OCI-LY1 (cell line): ENCODE measurements at regions not wholly inside any gene's neighbourhood (a gene's known extent, or its start where the extent isn't known, plus 50 kb on each side); places are given as distances from the start of the nearest gene placed in this dataset.

Experiments
- CTCF ChIP-seq: fragments of 200-600 bp; sonication (generic), shearing (Covaris generic); IDR thresholded peaks from 2 replicates; pipeline ENCODE4 v1.5.1; 2017; ENCODE audit warnings: mild to moderate bottlenecking, antibody characterized with exemption, low read length, moderate library complexity, mixed read lengths
- EZH2 ChIP-seq: fragments of 200-600 bp; sonication (generic), shearing (Covaris generic); IDR thresholded peaks from 2 replicates; pipeline ENCODE4 v1.8.0; 2017; ENCODE audit warnings: borderline replicate concordance, mixed run types, mild to moderate bottlenecking, antibody characterized with exemption, low read length, moderate library complexity, mixed read lengths

GRCh38 chr13:91184244-91184926 lies 163.1 kb upstream of the MIR17HG start:
- no peak for TF ChIP-seq EZH2
- TF ChIP-seq CTCF = no peak
